GM12878 (cell line): ENCODE measurements at regions not wholly inside any gene's neighbourhood (a gene's known extent, or its start where the extent isn't known, plus 50 kb on each side); places are given as distances from the start of the nearest gene placed in this dataset.

ENCODE experiments used
- CHD1 ChIP-seq: IDR thresholded peaks from 2 replicates; pipeline ENCODE4 v1.6.1; 2012; ENCODE audit warnings: low read depth, low read length, improper control_type of control experiment
- CHD2 ChIP-seq: IDR thresholded peaks from 2 replicates; pipeline ENCODE4 v1.6.1; 2011; ENCODE audit warnings: low read depth, low read length, improper control_type of control experiment, borderline replicate concordance
- EP300 ChIP-seq, 2 experiments: fragments of 150-350 bp in 1 of 2; IDR thresholded peaks; 2 replicates each; pipeline ENCODE4 v1.6.1; 2011 to 2012; ENCODE audit warnings: low read depth in 2 of 2, low read length in 2 of 2, borderline replicate concordance in 1 of 2, improper control_type of control experiment in 1 of 2, inconsistent platforms in 1 of 2; ENCODE audit not compliant: control insufficient read depth in 1 of 2
- EZH2 ChIP-seq: IDR thresholded peaks from 2 replicates; pipeline ENCODE4 v1.6.1; 2012; ENCODE audit warnings: low read depth, mild to moderate bottlenecking, control low read depth, inconsistent platforms, low read length, borderline replicate concordance; ENCODE audit not compliant: control insufficient read depth
- MXI1 ChIP-seq: fragments of 150-350 bp; IDR thresholded peaks from 2 replicates; pipeline ENCODE4 v1.6.1; 2011; ENCODE audit warnings: low read depth, mild to moderate bottlenecking, inconsistent platforms, low read length, improper control_type of control experiment
- NR2F1 ChIP-seq: fragments of 450-650 bp; conservative IDR thresholded peaks from 2 replicates; pipeline ENCODE4 v1.6.1; 2017; ENCODE audit warnings: mild to moderate bottlenecking
- SPI1 ChIP-seq: IDR thresholded peaks from 2 replicates; pipeline ENCODE4 v1.6.1; 2011; ENCODE audit warnings: low read depth, mild to moderate bottlenecking, low read length, moderate library complexity, borderline replicate concordance; ENCODE audit not compliant: insufficient read depth
- STAT3 ChIP-seq: IDR thresholded peaks from 2 replicates; pipeline ENCODE4 v1.6.1; 2011; ENCODE audit warnings: low read depth, low read length, improper control_type of control experiment
- ZSCAN29 ChIP-seq: fragments of 450-650 bp; IDR thresholded peaks from 2 replicates; pipeline ENCODE4 v1.6.1; 2017; ENCODE audit warnings: mild to moderate bottlenecking, moderate library complexity
- TF ChIP-seq, protein P1 (sequence below), 3 experiments: IDR thresholded peaks in 2 of 3; conservative IDR thresholded peaks in 1 of 3; 2 replicates each; pipeline ENCODE4 v1.5.1; 2011; ENCODE audit warnings: low read depth in 3 of 3, low read length in 3 of 3, mild to moderate bottlenecking in 3 of 3, control low read depth in 2 of 3, moderate library complexity in 2 of 3, inconsistent platforms in 1 of 3, mixed read lengths in 1 of 3; ENCODE audit not compliant: control insufficient read depth in 2 of 3, insufficient read depth in 1 of 3; ENCODE audit errors: extremely low read depth in 1 of 3
- TF ChIP-seq, protein P2 (sequence below): fragments of 450-650 bp; IDR thresholded peaks from 2 replicates; pipeline ENCODE4 v1.6.1; 2016; ENCODE audit warnings: mild to moderate bottlenecking
- TF ChIP-seq, protein P3 (sequence below): IDR thresholded peaks from 2 replicates; pipeline ENCODE4 v1.6.1; 2012; ENCODE audit warnings: low read depth, low read length, improper control_type of control experiment
- TF ChIP-seq, protein P4 (sequence below): fragments of 450-650 bp; IDR thresholded peaks from 2 replicates; pipeline ENCODE4 v1.6.1; 2017; ENCODE audit warnings: antibody characterized with exemption, mild to moderate bottlenecking, moderate library complexity

DNA sequence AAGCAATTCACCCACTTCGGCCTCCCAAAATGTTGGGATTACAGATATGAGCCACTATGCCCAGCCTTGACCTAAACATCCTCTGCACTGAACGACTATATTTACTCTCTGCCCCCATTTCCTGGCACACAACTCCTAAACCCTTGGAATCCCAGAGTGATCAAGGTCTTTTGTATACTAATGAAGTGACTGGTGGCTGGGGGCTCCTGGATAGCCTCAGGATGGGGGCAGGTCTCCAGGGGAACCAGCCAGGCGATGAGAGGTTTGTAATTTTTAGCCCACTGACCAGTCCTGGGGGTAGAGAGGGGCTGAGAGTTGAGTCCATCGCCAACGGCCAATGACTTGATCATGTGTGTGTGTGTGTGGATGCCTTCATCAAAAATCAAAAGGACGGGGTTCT is 71.1 kb downstream of the FAM50B start:
- TF ChIP-seq SPI1: no peak
- TF ChIP-seq, protein P1, sequence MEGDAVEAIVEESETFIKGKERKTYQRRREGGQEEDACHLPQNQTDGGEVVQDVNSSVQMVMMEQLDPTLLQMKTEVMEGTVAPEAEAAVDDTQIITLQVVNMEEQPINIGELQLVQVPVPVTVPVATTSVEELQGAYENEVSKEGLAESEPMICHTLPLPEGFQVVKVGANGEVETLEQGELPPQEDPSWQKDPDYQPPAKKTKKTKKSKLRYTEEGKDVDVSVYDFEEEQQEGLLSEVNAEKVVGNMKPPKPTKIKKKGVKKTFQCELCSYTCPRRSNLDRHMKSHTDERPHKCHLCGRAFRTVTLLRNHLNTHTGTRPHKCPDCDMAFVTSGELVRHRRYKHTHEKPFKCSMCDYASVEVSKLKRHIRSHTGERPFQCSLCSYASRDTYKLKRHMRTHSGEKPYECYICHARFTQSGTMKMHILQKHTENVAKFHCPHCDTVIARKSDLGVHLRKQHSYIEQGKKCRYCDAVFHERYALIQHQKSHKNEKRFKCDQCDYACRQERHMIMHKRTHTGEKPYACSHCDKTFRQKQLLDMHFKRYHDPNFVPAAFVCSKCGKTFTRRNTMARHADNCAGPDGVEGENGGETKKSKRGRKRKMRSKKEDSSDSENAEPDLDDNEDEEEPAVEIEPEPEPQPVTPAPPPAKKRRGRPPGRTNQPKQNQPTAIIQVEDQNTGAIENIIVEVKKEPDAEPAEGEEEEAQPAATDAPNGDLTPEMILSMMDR (IDR thresholded peaks at IDR 0.05 in 2 of 3, conservative IDR thresholded peaks at IDR 0.05 in 1 of 3; ENCODE audit: control insufficient read depth in 2 of 3, extremely low read depth in 1 of 3, insufficient read depth in 1 of 3, low read depth in 3 of 3, low read length in 3 of 3): no peak
- TF ChIP-seq NR2F1: no peak
- TF ChIP-seq EZH2: no peak
- no peak for TF ChIP-seq CHD2
- no peak for TF ChIP-seq STAT3
- TF ChIP-seq, protein P2, sequence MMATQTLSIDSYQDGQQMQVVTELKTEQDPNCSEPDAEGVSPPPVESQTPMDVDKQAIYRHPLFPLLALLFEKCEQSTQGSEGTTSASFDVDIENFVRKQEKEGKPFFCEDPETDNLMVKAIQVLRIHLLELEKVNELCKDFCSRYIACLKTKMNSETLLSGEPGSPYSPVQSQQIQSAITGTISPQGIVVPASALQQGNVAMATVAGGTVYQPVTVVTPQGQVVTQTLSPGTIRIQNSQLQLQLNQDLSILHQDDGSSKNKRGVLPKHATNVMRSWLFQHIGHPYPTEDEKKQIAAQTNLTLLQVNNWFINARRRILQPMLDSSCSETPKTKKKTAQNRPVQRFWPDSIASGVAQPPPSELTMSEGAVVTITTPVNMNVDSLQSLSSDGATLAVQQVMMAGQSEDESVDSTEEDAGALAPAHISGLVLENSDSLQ: no peak
- no peak for TF ChIP-seq MXI1
- TF ChIP-seq EP300 (IDR thresholded peaks at IDR 0.05; ENCODE audit: borderline replicate concordance in 1 of 2, control insufficient read depth in 1 of 2, low read depth in 2 of 2, low read length in 2 of 2): no peak
- TF ChIP-seq ZSCAN29: no peak
- TF ChIP-seq, protein P3, sequence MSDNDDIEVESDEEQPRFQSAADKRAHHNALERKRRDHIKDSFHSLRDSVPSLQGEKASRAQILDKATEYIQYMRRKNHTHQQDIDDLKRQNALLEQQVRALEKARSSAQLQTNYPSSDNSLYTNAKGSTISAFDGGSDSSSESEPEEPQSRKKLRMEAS: no peak
- no peak for TF ChIP-seq CHD1
- TF ChIP-seq, protein P4, sequence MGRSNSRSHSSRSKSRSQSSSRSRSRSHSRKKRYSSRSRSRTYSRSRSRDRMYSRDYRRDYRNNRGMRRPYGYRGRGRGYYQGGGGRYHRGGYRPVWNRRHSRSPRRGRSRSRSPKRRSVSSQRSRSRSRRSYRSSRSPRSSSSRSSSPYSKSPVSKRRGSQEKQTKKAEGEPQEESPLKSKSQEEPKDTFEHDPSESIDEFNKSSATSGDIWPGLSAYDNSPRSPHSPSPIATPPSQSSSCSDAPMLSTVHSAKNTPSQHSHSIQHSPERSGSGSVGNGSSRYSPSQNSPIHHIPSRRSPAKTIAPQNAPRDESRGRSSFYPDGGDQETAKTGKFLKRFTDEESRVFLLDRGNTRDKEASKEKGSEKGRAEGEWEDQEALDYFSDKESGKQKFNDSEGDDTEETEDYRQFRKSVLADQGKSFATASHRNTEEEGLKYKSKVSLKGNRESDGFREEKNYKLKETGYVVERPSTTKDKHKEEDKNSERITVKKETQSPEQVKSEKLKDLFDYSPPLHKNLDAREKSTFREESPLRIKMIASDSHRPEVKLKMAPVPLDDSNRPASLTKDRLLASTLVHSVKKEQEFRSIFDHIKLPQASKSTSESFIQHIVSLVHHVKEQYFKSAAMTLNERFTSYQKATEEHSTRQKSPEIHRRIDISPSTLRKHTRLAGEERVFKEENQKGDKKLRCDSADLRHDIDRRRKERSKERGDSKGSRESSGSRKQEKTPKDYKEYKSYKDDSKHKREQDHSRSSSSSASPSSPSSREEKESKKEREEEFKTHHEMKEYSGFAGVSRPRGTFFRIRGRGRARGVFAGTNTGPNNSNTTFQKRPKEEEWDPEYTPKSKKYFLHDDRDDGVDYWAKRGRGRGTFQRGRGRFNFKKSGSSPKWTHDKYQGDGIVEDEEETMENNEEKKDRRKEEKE: no peak
